HepG2 (cell line): ENCODE measurements at regions not wholly inside any gene's neighbourhood (a gene's known extent, or its start where the extent isn't known, plus 50 kb on each side); places are given as distances from the start of the nearest gene placed in this dataset.

Experiments used
- ATAC-seq: fragments of 200-7000 bp; cut with Tn5 transposase; 3 replicates; pipeline ENCODE4 v1.9.1; 2020; ENCODE audit warnings: mild to moderate bottlenecking, moderate library complexity
- BruUV-seq: library from RNA; stranded (reverse); fragments of 400-500 nt; replicated peaks from 2 replicates; lab custom pipeline; 2021; lab: Mats Ljungman, UMichigan
- CTCF ChIA-PET: fragments of 300-600 bp; formaldehyde crosslinking; extraction: SDS; loops from one replicate; lab custom pipeline; 2021; ENCODE audit warnings: low total read pairs, inconsistent platforms, low intra/inter-chr PET ratio; lab: Yijun Ruan, JAX
- POLR2A ChIA-PET: fragments of 350-600 bp; sonication (Branson Sonifier 250); formaldehyde crosslinking; loops from one replicate; lab custom pipeline; 2020; ENCODE audit warnings: antibody characterized with exemption, inconsistent platforms; lab: Yijun Ruan, JAX
- DNase-seq: peaks from one replicate; pipeline ENCODE4 v3.0.0-alpha.2; 2015; ENCODE audit warnings: low spot score
- FAIRE-seq: peaks from 3 replicates; lab custom pipeline; 2011; peaks lifted over from hg19 to GRCh38; lab: Jason Lieb, UNC
- H2AFZ ChIP-seq: one replicate; pipeline ENCODE4 v1.6.1; 2011; ENCODE audit warnings: low read length, inconsistent platforms
- H3K27ac ChIP-seq: fragments of 300-600 bp; 3 replicates; pipeline ENCODE4 v1.8.0; 2011; ENCODE audit warnings: mixed run types, mild to moderate bottlenecking, mixed read lengths, low read length, inconsistent platforms; ENCODE audit not compliant: insufficient read depth; ENCODE audit errors: extremely low read length
- H3K27me3 ChIP-seq, 2 experiments: fragments of 200-600 bp in 1 of 2; 2 replicates in 1 of 2; 3 replicates in 1 of 2; pipeline versions ENCODE4 v1.6.0 to v1.8.0; 2011; ENCODE audit warnings: low read length in 2 of 2, mild to moderate bottlenecking in 2 of 2, moderate library complexity in 2 of 2, inconsistent platforms in 1 of 2; ENCODE audit not compliant: insufficient read depth in 2 of 2, control insufficient read depth in 1 of 2
- H3K36me3 ChIP-seq, 2 experiments: fragments of 200-600 bp in 1 of 2; replicated peaks in 1 of 2; 2 replicates in 1 of 2; 3 replicates in 1 of 2; pipeline versions ENCODE4 v1.5.1 to v1.8.0; 2011; ENCODE audit warnings: low read length in 2 of 2, inconsistent platforms in 1 of 2; ENCODE audit not compliant: insufficient read depth in 2 of 2, control insufficient read depth in 1 of 2
- H3K4me1 ChIP-seq: 2 replicates; pipeline ENCODE4 v1.5.1; 2012; ENCODE audit warnings: low read length, inconsistent platforms; ENCODE audit not compliant: insufficient read depth
- H3K4me2 ChIP-seq: 2 replicates; pipeline ENCODE4 v1.6.0; 2011; ENCODE audit warnings: low read depth, low read length, inconsistent platforms
- H3K4me3 ChIP-seq, 3 experiments: fragments of 200-600 bp in 1 of 3; sonication (generic), shearing (Covaris generic) in 1 of 3; replicated peaks in 1 of 3; 2 replicates each; pipeline ENCODE4 v1.5.1; 2011 to 2016; ENCODE audit warnings: low read length in 3 of 3, inconsistent platforms in 2 of 3, low read depth in 2 of 3, mild to moderate bottlenecking in 2 of 3, control low read depth in 1 of 3, mixed read lengths in 1 of 3; ENCODE audit not compliant: insufficient read depth in 1 of 3
- H3K79me2 ChIP-seq: one replicate; pipeline ENCODE4 v1.6.1; 2011; ENCODE audit warnings: low read length, inconsistent platforms; ENCODE audit not compliant: insufficient read depth
- H3K9ac ChIP-seq: 2 replicates; pipeline ENCODE4 v1.6.0; 2011; ENCODE audit warnings: mild to moderate bottlenecking, low read depth, low read length, inconsistent platforms; ENCODE audit not compliant: insufficient read depth
- H3K9me3 ChIP-seq: 2 replicates; pipeline ENCODE4 v1.5.1; 2012; ENCODE audit warnings: mild to moderate bottlenecking, low read length
- H4K20me1 ChIP-seq: 2 replicates; pipeline ENCODE4 v1.6.0; 2011; ENCODE audit warnings: inconsistent platforms, mild to moderate bottlenecking, low read length, moderate library complexity; ENCODE audit not compliant: insufficient read depth
- DMTF1 ChIP-seq: sonication (generic); formaldehyde crosslinking; IDR thresholded peaks from 2 replicates; pipeline ENCODE4 v1.4.0; 2020; ENCODE audit warnings: mild to moderate bottlenecking, missing genetic modification reagents
- FOSL1 ChIP-seq: sonication (generic); formaldehyde crosslinking; IDR thresholded peaks from 2 replicates; pipeline ENCODE4 v1.9.0; 2021; ENCODE audit warnings: missing genetic modification reagents, borderline replicate concordance
- FOXP4 ChIP-seq: sonication (generic); formaldehyde crosslinking; IDR thresholded peaks from 2 replicates; pipeline ENCODE4 v1.4.0; 2020; ENCODE audit warnings: missing genetic modification reagents
- GPN1 ChIP-seq: sonication (generic); formaldehyde crosslinking; IDR thresholded peaks from 2 replicates; pipeline ENCODE4 v1.5.1; 2020; ENCODE audit warnings: missing genetic modification reagents, borderline replicate concordance
- LCORL ChIP-seq, 2 experiments: fragments of 450-650 bp in 1 of 2; sonication (generic) in 1 of 2; formaldehyde crosslinking in 1 of 2; IDR thresholded peaks; 2 replicates each; pipeline versions ENCODE4 v1.5.0 to v1.6.1; 2017 to 2020; ENCODE audit warnings: antibody characterized with exemption in 1 of 2, missing genetic modification reagents in 1 of 2
- NCOR1 ChIP-seq: fragments of 200-600 bp; sonication (generic); IDR thresholded peaks from 2 replicates; pipeline ENCODE4 v1.7.0; 2017; ENCODE audit warnings: antibody characterized with exemption, low read length, borderline replicate concordance
- NR2F2 ChIP-seq: IDR thresholded peaks from 2 replicates; pipeline ENCODE4 v1.6.1; 2012; ENCODE audit warnings: low read depth, inconsistent platforms, borderline replicate concordance
- STAT5B ChIP-seq: sonication (generic); formaldehyde crosslinking; IDR thresholded peaks from 2 replicates; pipeline ENCODE4 v1.4.0; 2020; ENCODE audit warnings: missing genetic modification reagents
- ZBTB8A ChIP-seq: sonication (generic); formaldehyde crosslinking; IDR thresholded peaks from 2 replicates; pipeline ENCODE4 v1.4.0; 2020; ENCODE audit warnings: mild to moderate bottlenecking, low read depth, missing genetic modification reagents, borderline replicate concordance
- ZFP90 ChIP-seq: sonication (generic); formaldehyde crosslinking; IDR thresholded peaks from 2 replicates; pipeline ENCODE4 v1.8.0; 2022; ENCODE audit warnings: missing genetic modification reagents, mild to moderate bottlenecking, inconsistent platforms, borderline replicate concordance
- ZNF124 ChIP-seq: sonication (generic); formaldehyde crosslinking; IDR thresholded peaks from 2 replicates; pipeline ENCODE4 v1.4.0; 2020; ENCODE audit warnings: missing genetic modification reagents
- ZNF205 ChIP-seq: IDR thresholded peaks from 2 replicates; pipeline ENCODE4 v1.6.1; 2018; ENCODE audit warnings: missing biosample characterization, missing genetic modification reagents
- ZNF224 ChIP-seq: sonication (generic); formaldehyde crosslinking; IDR thresholded peaks from 2 replicates; pipeline ENCODE4 v1.5.0; 2020; ENCODE audit warnings: mild to moderate bottlenecking, missing genetic modification reagents
- ZNF460 ChIP-seq: sonication (generic); formaldehyde crosslinking; IDR thresholded peaks from 2 replicates; pipeline ENCODE4 v1.5.1; 2020; ENCODE audit warnings: missing genetic modification reagents, mild to moderate bottlenecking, borderline replicate concordance
- ZNF484 ChIP-seq: sonication (generic); formaldehyde crosslinking; IDR thresholded peaks from 2 replicates; pipeline ENCODE4 v1.5.1; 2020; ENCODE audit warnings: mild to moderate bottlenecking, low read depth, missing genetic modification reagents, borderline replicate concordance
- ZNF7 ChIP-seq: IDR thresholded peaks from 2 replicates; pipeline ENCODE4 v1.6.1; 2016; ENCODE audit warnings: missing biosample characterization, missing genetic modification reagents
- WGBS: methylation state at CpG from one replicate; pipeline ENCODE4 v1.1.6; 2017; ENCODE audit warnings: low lambda C conversion rate; 5-methylcytosine and 5-hydroxymethylcytosine counted together
- in situ Hi-C: cut with HindIII; loops from 2 replicates; pipeline ENCODE4 v1.10.0; 2017; ENCODE audit warnings: low pct_unique_long_range_greater_than_20kb; ENCODE audit not compliant: extremely low pct_ligation_motif_present
- intact Hi-C: fragments of 100-400 bp; cut with micrococcal nuclease; formaldehyde crosslinking; loops from one replicate; pipeline ENCODE4 v1.10.0; 2022; ENCODE audit not compliant: unreplicated experiment

DNA sequence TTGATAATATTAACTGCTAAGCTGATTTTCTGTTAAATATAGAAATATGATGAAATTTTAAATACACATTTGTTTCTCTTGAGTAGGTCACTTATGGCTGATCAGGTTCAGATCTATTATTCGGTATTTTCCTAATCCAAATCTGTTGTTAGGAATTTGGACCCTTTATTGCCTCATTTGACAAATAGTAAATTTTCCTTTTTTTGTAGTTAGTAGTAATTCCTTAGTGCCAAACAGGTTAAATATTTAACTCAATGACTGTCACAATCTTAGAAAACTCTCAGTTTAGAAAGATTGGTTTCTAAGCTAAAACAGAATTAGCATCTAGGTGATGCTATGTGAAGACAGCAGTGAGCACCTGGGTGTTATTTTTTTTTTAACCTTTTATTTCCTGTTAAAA is 1598.9 kb downstream of the KHDRBS2 start:
- peaks cover 92% of the 10 kb centered on the region for H3K9me3 ChIP-seq
- H3K4me1 ChIP-seq, result no peaks in the 10 kb centered on the region
- H2AFZ ChIP-seq, result no peak overlapping the region
- no peak overlapping the region for H3K9ac ChIP-seq
- no peaks in the 10 kb centered on the region for H3K27me3 ChIP-seq
- DNase-seq (no peak), FAIRE-seq (no peak), ATAC-seq (no peak)
- ChIA-PET CTCF (no interaction called here), POLR2A (no interaction called here)
- BruUV-seq, result no TSS peak
- in situ Hi-C loops, result no loop called here
- WGBS, result 2% methylated on average over 1 of the region's 1 CpG
- H3K4me2 ChIP-seq, result no peak overlapping the region
- no peak overlapping the region for H3K27ac ChIP-seq
- intact Hi-C loops, result no loop called here
- H4K20me1 ChIP-seq, result no peaks in the 10 kb centered on the region
- no peak overlapping the region for H3K4me3 ChIP-seq
- no peaks in the 10 kb centered on the region for H3K36me3 ChIP-seq
- no peaks in the 10 kb centered on the region for H3K79me2 ChIP-seq
- TF ChIP-seq ZFP90 (CRISPR knock-in tag) (no peak), FOXP4 (CRISPR knock-in tag) (no peak), ZNF460 (no peak), STAT5B (CRISPR knock-in tag) (no peak), LCORL (IDR thresholded peaks at IDR 0.05) (no peak), LCORL (CRISPR knock-in tag; IDR thresholded peaks at IDR 0.05) (no peak), FOSL1 (CRISPR knock-in tag) (no peak)

- FAIRE-seq (no peak), ATAC-seq (no peak), DNase-seq (no peak)
- Histone ChIP-seq H3K4me2 (no peak overlapping the region), H3K36me3 (no peaks in the 10 kb centered on the region), H3K79me2 (no peaks in the 10 kb centered on the region), H3K27me3 (no peaks in the 10 kb centered on the region), H4K20me1 (no peaks in the 10 kb centered on the region), H3K9me3 (peaks cover 98% of the 10 kb centered on the region), H3K9ac (no peak overlapping the region), H2AFZ (no peak overlapping the region), H3K27ac (no peak overlapping the region), H3K4me1 (no peaks in the 10 kb centered on the region), H3K4me3 (no peak overlapping the region)
- ChIA-PET CTCF (no interaction called here), POLR2A (no interaction called here)
- in situ Hi-C loops (no loop called here), intact Hi-C loops (no loop called here)
- BruUV-seq, result no TSS peak
- TF ChIP-seq ZNF484 (CRISPR knock-in tag), result no peak
- no peak for TF ChIP-seq NR2F2
- TF ChIP-seq NCOR1, result no peak
- no peak for TF ChIP-seq ZNF124 (CRISPR knock-in tag)
- TF ChIP-seq GPN1, result no peak
- no peak for TF ChIP-seq ZNF7 (CRISPR knock-in tag)
- no peak for TF ChIP-seq DMTF1 (CRISPR knock-in tag)
- TF ChIP-seq ZNF224 (CRISPR knock-in tag), result no peak
- no peak for TF ChIP-seq ZBTB8A (CRISPR knock-in tag)
- TF ChIP-seq ZNF205 (CRISPR knock-in tag), result no peak
Observed at GRCh38 chr6:60681806-60682205, 1604.2 kb downstream of the KHDRBS2 start.
